Breast epithelium (tissue), 3 donors: ENCODE measurements at regions not wholly inside any gene's neighbourhood (a gene's known extent, or its start where the extent isn't known, plus 50 kb on each side); places are given as distances from the start of the nearest gene placed in this dataset.

Experiments
- POLR2A ChIP-seq: fragments of 450-650 bp; IDR thresholded peaks from one replicate; pipeline ENCODE4 v1.6.1; 2016; ENCODE audit warnings: antibody characterized with exemption, mild to moderate bottlenecking, moderate library complexity
- POLR2AphosphoS5 ChIP-seq, 3 donors: sonication (generic); formaldehyde crosslinking; IDR thresholded peaks; one replicate each; pipeline ENCODE4 v1.6.1; 2017; ENCODE audit warnings: antibody characterized with exemption in 3 of 3
- TF ChIP-seq, protein P1 (sequence below), 3 donors: fragments of 450-650 bp; IDR thresholded peaks; one replicate each; pipeline ENCODE4 v1.5.1; 2016 to 2017; ENCODE audit warnings: antibody characterized with exemption in 3 of 3, mild to moderate bottlenecking in 3 of 3, moderate library complexity in 3 of 3

DNA sequence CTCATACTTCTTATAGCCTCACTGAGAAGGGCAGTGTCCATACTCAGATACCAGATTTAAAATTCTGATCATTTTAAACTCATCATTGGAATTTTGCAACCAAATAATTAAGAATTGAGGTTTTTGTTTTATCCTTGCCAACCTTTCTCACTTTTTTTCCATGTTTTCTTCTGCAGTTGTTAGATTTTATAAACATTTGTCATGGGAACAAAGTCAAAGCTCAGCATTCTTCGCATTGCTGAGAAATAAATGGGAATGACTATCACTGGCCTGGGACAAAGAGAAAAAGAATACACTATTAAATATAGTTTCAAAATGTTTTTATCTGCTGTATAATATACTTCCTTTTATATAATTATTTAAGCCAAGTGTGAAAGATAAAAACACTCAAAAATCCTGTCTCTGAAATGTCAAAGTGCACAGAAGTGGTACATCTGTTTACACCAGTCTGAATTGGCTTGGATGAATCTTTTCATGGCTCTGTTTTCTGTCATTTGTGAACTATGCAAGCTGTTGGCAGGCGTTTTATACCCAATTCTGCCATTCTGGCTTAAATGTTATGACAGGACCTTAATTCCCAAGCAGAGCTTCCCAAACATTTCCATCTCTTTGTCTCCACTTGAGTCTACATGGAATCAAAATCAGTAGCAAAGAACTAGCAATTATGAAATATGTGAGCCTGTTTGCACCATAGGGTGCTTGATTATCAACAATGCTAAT, 249.3 kb upstream of the SYT4 start:
- TF ChIP-seq, protein P1, sequence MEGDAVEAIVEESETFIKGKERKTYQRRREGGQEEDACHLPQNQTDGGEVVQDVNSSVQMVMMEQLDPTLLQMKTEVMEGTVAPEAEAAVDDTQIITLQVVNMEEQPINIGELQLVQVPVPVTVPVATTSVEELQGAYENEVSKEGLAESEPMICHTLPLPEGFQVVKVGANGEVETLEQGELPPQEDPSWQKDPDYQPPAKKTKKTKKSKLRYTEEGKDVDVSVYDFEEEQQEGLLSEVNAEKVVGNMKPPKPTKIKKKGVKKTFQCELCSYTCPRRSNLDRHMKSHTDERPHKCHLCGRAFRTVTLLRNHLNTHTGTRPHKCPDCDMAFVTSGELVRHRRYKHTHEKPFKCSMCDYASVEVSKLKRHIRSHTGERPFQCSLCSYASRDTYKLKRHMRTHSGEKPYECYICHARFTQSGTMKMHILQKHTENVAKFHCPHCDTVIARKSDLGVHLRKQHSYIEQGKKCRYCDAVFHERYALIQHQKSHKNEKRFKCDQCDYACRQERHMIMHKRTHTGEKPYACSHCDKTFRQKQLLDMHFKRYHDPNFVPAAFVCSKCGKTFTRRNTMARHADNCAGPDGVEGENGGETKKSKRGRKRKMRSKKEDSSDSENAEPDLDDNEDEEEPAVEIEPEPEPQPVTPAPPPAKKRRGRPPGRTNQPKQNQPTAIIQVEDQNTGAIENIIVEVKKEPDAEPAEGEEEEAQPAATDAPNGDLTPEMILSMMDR (IDR thresholded peaks at IDR 0.05) = no peak
- no peak for TF ChIP-seq POLR2A
- no peak for TF ChIP-seq POLR2AphosphoS5 (IDR thresholded peaks at IDR 0.05)
